GM23338 (cell line): ENCODE measurements at regions not wholly inside any gene's neighbourhood (a gene's known extent, or its start where the extent isn't known, plus 50 kb on each side); places are given as distances from the start of the nearest gene placed in this dataset.

Experiments
- EZH2 ChIP-seq: fragments of 200-600 bp; sonication (generic); IDR thresholded peaks from one replicate; pipeline ENCODE4 v1.8.0; 2017; ENCODE audit warnings: antibody characterized with exemption, mild to moderate bottlenecking, low read depth; ENCODE audit not compliant: unreplicated experiment
- EZH2phosphoT487 ChIP-seq: fragments of 200-600 bp; sonication (generic); IDR thresholded peaks from one replicate; pipeline ENCODE4 v1.8.1; 2018; ENCODE audit warnings: antibody characterized with exemption; ENCODE audit not compliant: unreplicated experiment
- POLR2AphosphoS5 ChIP-seq: IDR thresholded peaks from 2 replicates; pipeline ENCODE4 v1.6.1; 2016; ENCODE audit warnings: antibody characterized with exemption, low read depth
- STAT1 ChIP-seq: IDR thresholded peaks from one replicate; pipeline ENCODE4 v1.6.1; 2016; ENCODE audit warnings: antibody characterized with exemption; ENCODE audit not compliant: unreplicated experiment
- TF ChIP-seq, protein P1 (sequence below), 2 experiments: fragments of 200-600 bp in 1 of 2; sonication (generic) in 1 of 2; conservative IDR thresholded peaks; 2 replicates each; pipeline versions ENCODE4 v1.5.1 to v1.6.1; 2016 to 2017; ENCODE audit warnings: antibody characterized with exemption in 2 of 2, low read depth in 2 of 2, mild to moderate bottlenecking in 2 of 2, moderate library complexity in 1 of 2
- TF ChIP-seq, protein P2 (sequence below): IDR thresholded peaks from one replicate; pipeline ENCODE4 v1.6.1; 2018; ENCODE audit warnings: antibody characterized with exemption; ENCODE audit not compliant: unreplicated experiment

GRCh38 chr6:54010340-54011276, 100.6 kb upstream of the MLIP start:
- TF ChIP-seq, protein P1, sequence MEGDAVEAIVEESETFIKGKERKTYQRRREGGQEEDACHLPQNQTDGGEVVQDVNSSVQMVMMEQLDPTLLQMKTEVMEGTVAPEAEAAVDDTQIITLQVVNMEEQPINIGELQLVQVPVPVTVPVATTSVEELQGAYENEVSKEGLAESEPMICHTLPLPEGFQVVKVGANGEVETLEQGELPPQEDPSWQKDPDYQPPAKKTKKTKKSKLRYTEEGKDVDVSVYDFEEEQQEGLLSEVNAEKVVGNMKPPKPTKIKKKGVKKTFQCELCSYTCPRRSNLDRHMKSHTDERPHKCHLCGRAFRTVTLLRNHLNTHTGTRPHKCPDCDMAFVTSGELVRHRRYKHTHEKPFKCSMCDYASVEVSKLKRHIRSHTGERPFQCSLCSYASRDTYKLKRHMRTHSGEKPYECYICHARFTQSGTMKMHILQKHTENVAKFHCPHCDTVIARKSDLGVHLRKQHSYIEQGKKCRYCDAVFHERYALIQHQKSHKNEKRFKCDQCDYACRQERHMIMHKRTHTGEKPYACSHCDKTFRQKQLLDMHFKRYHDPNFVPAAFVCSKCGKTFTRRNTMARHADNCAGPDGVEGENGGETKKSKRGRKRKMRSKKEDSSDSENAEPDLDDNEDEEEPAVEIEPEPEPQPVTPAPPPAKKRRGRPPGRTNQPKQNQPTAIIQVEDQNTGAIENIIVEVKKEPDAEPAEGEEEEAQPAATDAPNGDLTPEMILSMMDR (conservative IDR thresholded peaks at IDR 0.05; ENCODE audit: low read depth in 2 of 2) = no peak
- TF ChIP-seq EZH2 = no peak
- TF ChIP-seq, protein P2, sequence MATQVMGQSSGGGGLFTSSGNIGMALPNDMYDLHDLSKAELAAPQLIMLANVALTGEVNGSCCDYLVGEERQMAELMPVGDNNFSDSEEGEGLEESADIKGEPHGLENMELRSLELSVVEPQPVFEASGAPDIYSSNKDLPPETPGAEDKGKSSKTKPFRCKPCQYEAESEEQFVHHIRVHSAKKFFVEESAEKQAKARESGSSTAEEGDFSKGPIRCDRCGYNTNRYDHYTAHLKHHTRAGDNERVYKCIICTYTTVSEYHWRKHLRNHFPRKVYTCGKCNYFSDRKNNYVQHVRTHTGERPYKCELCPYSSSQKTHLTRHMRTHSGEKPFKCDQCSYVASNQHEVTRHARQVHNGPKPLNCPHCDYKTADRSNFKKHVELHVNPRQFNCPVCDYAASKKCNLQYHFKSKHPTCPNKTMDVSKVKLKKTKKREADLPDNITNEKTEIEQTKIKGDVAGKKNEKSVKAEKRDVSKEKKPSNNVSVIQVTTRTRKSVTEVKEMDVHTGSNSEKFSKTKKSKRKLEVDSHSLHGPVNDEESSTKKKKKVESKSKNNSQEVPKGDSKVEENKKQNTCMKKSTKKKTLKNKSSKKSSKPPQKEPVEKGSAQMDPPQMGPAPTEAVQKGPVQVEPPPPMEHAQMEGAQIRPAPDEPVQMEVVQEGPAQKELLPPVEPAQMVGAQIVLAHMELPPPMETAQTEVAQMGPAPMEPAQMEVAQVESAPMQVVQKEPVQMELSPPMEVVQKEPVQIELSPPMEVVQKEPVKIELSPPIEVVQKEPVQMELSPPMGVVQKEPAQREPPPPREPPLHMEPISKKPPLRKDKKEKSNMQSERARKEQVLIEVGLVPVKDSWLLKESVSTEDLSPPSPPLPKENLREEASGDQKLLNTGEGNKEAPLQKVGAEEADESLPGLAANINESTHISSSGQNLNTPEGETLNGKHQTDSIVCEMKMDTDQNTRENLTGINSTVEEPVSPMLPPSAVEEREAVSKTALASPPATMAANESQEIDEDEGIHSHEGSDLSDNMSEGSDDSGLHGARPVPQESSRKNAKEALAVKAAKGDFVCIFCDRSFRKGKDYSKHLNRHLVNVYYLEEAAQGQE = no peak
- TF ChIP-seq EZH2phosphoT487 = no peak
- TF ChIP-seq POLR2AphosphoS5 = no peak
- TF ChIP-seq STAT1 = no peak
